ENCODE measurements at regions not wholly inside any gene's neighbourhood (a gene's known extent, or its start where the extent isn't known, plus 50 kb on each side); places are given as distances from the start of the nearest gene placed in this dataset.

DNA sequence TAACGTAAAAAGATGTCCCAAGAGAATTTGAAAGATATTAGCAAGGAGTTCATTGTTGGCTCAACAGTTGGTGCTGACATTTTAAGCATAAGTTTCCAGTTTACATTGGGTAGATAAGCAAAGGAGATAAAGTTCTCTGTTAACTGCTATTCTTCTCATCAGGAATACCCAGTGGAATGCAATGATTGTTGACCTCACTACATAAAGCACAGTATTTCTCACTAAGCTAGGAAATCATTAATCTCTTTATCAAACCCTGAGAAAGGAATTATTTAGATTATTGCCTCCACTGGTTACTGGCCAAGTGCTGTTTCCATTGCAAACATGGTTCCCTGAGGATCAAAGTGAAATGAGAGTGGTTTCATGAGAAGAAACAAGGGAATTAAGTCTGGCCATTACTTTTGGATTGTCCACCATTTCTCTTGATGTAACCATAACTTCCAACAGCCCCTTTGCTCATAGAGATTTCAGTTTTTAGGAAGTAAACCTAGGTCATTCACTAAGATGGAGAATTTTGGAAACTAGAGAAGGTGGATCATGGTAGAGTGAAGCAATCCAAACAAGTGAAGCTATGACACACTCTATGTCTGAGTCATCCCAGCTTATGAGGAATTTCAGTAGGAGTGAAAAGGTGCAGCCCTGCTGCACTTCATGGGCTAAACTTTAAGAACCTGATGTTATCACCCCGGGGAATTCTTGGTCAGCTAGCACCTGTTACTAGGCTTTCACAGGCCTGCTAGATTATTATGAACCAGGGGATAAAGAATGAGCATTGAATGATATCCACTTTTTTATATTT, 163.4 kb downstream of the AREG start:
- no peak overlapping the region for H3K4me3 ChIP-seq (ENCODE audit: low read depth, low read length, poor library complexity, severe bottlenecking)
- H3K9me2 ChIP-seq (ENCODE audit: insufficient read depth, low read length): no peaks in the 10 kb centered on the region
- DNase-seq (ENCODE audit: low spot score): no peak
- intact Hi-C loops (cut with micrococcal nuclease; ENCODE audit: unreplicated experiment): no loop called here
- ChIA-PET POLR2A (interaction anchor here (0.7 kb wide), 1 partner anchor 236 kb away, joined by 3 read pairs; no protein-coding TSS in a partner anchor), CTCF (ENCODE audit: unreplicated experiment) (no interaction called here)
- no peak for TF ChIP-seq CTCF (conservative IDR thresholded peaks at IDR 0.05; ENCODE audit: low read length)
- no peak for TF ChIP-seq EZH2phosphoT487 (IDR thresholded peaks at IDR 0.05; ENCODE audit: borderline replicate concordance, low read depth, low read length)
- no TSS peak for BruUV-seq (replicated peaks)
- no peaks in the 10 kb centered on the region for H3K79me2 ChIP-seq (ENCODE audit: insufficient read depth, low read depth, low read length)
- no peaks in the 10 kb centered on the region for H3K36me3 ChIP-seq (ENCODE audit: insufficient read depth, low read length)
- no peak overlapping the region for H2AFZ ChIP-seq (ENCODE audit: low read length)
- no peaks in the 10 kb centered on the region for H3K9me3 ChIP-seq (ENCODE audit: low read length)
- H3K27ac ChIP-seq (ENCODE audit: low read depth, low read length, poor library complexity, severe bottlenecking): no peak overlapping the region
- no peaks in the 10 kb centered on the region for H4K20me1 ChIP-seq (ENCODE audit: insufficient read depth, low read length)
- H3K4me1 ChIP-seq (ENCODE audit: insufficient read depth, low read length, poor library complexity, severe bottlenecking): no peaks in the 10 kb centered on the region
- H3K4me2 ChIP-seq (ENCODE audit: low read length): no peak overlapping the region

DNA sequence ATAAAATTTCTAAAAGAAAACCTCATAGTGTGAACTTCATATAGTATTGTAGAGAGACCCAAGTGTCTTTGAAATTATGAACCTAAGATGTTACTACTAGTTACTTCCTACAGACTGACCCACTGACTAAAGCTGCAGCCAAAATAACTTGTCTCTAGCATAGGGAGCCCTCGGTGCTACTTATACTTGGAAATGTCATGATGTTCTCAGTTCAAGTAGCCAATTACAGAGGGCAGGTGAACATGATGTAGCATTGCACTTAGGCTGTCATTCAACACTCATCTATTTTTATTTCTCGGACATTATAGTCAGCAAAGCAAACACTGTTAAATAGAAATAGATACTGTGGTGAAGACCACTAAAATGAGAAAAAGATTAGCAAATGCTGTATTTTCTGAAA, 165.6 kb downstream of the AREG start:
- CTCF ChIA-PET (ENCODE audit: unreplicated experiment): no interaction called here
- no peak overlapping the region for H3K27ac ChIP-seq (ENCODE audit: low read depth, low read length, poor library complexity, severe bottlenecking)
- no TSS peak for BruUV-seq (replicated peaks)

More for the DNA sequence above, 165.6 kb downstream of the AREG start:
- Histone ChIP-seq H3K36me3 (ENCODE audit: insufficient read depth, low read length) (no peaks in the 10 kb centered on the region), H3K4me3 (ENCODE audit: low read depth, low read length, poor library complexity, severe bottlenecking) (no peak overlapping the region), H4K20me1 (ENCODE audit: insufficient read depth, low read length) (no peaks in the 10 kb centered on the region), H3K9me3 (ENCODE audit: low read length) (no peaks in the 10 kb centered on the region), H2AFZ (ENCODE audit: low read length) (no peak overlapping the region), H3K9me2 (ENCODE audit: insufficient read depth, low read length) (no peaks in the 10 kb centered on the region), H3K4me2 (ENCODE audit: low read length) (no peak overlapping the region), H3K4me1 (ENCODE audit: insufficient read depth, low read length, poor library complexity, severe bottlenecking) (no peaks in the 10 kb centered on the region), H3K79me2 (ENCODE audit: insufficient read depth, low read depth, low read length) (no peaks in the 10 kb centered on the region)
- intact Hi-C loops (cut with micrococcal nuclease; ENCODE audit: unreplicated experiment): no loop called here
- POLR2A ChIA-PET: no interaction called here
- TF ChIP-seq EZH2phosphoT487 (IDR thresholded peaks at IDR 0.05; ENCODE audit: borderline replicate concordance, low read depth, low read length) (no peak), CTCF (conservative IDR thresholded peaks at IDR 0.05; ENCODE audit: low read length) (no peak)
- DNase-seq (ENCODE audit: low spot score): no peak

Data from OCI-LY7 (cell line).